ENCODE measurements at regions not wholly inside any gene's neighbourhood (a gene's known extent, or its start where the extent isn't known, plus 50 kb on each side); places are given as distances from the start of the nearest gene placed in this dataset.

DNA sequence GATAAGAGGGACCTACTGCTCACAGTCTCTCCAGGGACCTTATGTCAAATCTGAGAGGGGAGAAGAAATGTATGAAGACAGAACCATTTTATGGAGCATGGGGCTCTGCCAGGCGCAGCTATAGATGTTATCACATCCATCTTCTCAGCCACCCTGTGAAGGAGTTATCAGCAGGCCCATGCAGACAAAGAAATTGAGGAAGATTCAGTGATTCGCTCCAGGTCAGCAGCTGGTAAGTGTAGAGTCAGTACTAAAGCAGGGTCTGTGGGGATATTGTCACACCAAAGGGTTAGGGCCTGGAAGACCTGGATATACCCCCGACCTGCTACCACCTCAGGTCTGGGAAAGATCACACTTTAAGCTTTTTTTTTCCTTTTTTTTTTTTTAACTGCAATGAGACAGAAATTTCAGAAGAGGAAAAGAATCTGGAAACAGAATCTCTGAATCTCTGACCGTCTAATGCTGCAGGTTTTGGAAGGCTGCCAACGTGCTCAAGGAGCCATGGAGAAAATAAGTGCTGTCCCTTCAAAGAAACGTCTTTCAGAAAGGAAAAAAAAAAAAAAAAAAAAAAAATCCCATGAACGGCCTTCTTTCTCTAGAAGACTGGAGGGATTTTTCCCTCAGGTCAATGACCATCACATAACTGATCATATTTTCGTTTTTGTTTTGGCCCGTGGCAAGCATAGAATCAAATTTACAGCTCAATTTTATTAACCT is 73.3 kb upstream of the PLEKHG7 start:
- H3K4me2 ChIP-seq: peak overlapping the region; percentile 10; the same call in 1 of the 2 replicates
- H4K20me1 ChIP-seq (ENCODE audit: insufficient read depth): no peaks in the 10 kb centered on the region
- no peaks in the 10 kb centered on the region for H3K9me2 ChIP-seq
- DNase-seq: no peak
- 22% methylated on average over 9 of the region's 9 CpGs for WGBS (ENCODE audit: low lambda C conversion rate)
- no peak overlapping the region for H3K4me3 ChIP-seq (ENCODE audit: low read depth in 2 of 2, low read length in 1 of 2)
- no peaks in the 10 kb centered on the region for H3K9me3 ChIP-seq
- POLR2A ChIA-PET: no interaction called here
- H3K27ac ChIP-seq (ENCODE audit: low read depth in 2 of 2, low read length in 1 of 2): no peak overlapping the region; a peak in 1 of 4 replicates
- no peaks in the 10 kb centered on the region for H3K79me2 ChIP-seq (ENCODE audit: insufficient read depth)
- no peak overlapping the region for H3K9ac ChIP-seq
- H3K36me3 ChIP-seq (replicated peaks in 1 of 2; ENCODE audit: control insufficient read depth in 1 of 2, insufficient read depth in 2 of 2, low read length in 1 of 2): no peaks in the 10 kb centered on the region
- H3F3A ChIP-seq (replicated peaks; ENCODE audit: insufficient read depth): no peaks in the 10 kb centered on the region
- CTCF ChIA-PET: interaction anchor here (0.6 to 1.4 kb wide), 4 partner anchors 22 to 1275 kb away, joined by 3 to 4 read pairs (median 4); no protein-coding TSS in a partner anchor
- peaks cover 7 to 11% of the 10 kb centered on the region in 2 experiments; a peak in 3 of 4 replicates for H3K4me1 ChIP-seq (ENCODE audit: control insufficient read depth in 1 of 2, insufficient read depth in 2 of 2, low read depth in 1 of 2, low read length in 1 of 2)
- no peak for TF ChIP-seq RXRA (IDR thresholded peaks at IDR 0.05; ENCODE audit: borderline replicate concordance, low read depth)
- no peak for TF ChIP-seq MAX (IDR thresholded peaks at IDR 0.05; ENCODE audit: low read depth)
- no peak for TF ChIP-seq USF2 (IDR thresholded peaks at IDR 0.05; ENCODE audit: borderline replicate concordance, low read depth, low read length)
- TF ChIP-seq TCF12 (IDR thresholded peaks at IDR 0.05): no peak
- TF ChIP-seq NRF1 (IDR thresholded peaks at IDR 0.05; ENCODE audit: low read depth, low read length): no peak
- no peak for TF ChIP-seq YY1 (IDR thresholded peaks at IDR 0.05; ENCODE audit: low read depth)
- no peak for TF ChIP-seq CHD2 (IDR thresholded peaks at IDR 0.05; ENCODE audit: low read length, partially characterized antibody)
- TF ChIP-seq GATA2 (CRISPR knock-in tag; IDR thresholded peaks at IDR 0.05): peak; percentile 39; the same call in 1 of the 2 replicates
- TF ChIP-seq RFX5 (IDR thresholded peaks at IDR 0.05; ENCODE audit: low read length): no peak
- TF ChIP-seq SIN3A (IDR thresholded peaks at IDR 0.05; ENCODE audit: borderline replicate concordance, low read depth, low read length): no peak
- no peak for TF ChIP-seq ZBTB33 (IDR thresholded peaks at IDR 0.05; ENCODE audit: borderline replicate concordance, low read depth)
- TF ChIP-seq EP300 (IDR thresholded peaks at IDR 0.05; ENCODE audit: borderline replicate concordance in 1 of 2, low read depth in 1 of 2, low read length in 1 of 2): no peak
- no peak for TF ChIP-seq SMC3 (IDR thresholded peaks at IDR 0.05; ENCODE audit: low read depth, low read length)
- peak; percentile 52 for TF ChIP-seq NFIC (IDR thresholded peaks at IDR 0.05; ENCODE audit: borderline replicate concordance)
- no peak for TF ChIP-seq EZH2phosphoT487 (IDR thresholded peaks at IDR 0.05; ENCODE audit: borderline replicate concordance, low read depth)
- TF ChIP-seq JUND (IDR thresholded peaks at IDR 0.05): no peak
- H3K27me3 ChIP-seq (ENCODE audit: insufficient read depth): no peaks in the 10 kb centered on the region
- H2AFZ ChIP-seq (ENCODE audit: low read depth): peak overlapping the region; percentile 56; the same call in 1 of the 2 replicates
